GM12872 (cell line): ENCODE measurements at regions not wholly inside any gene's neighbourhood (a gene's known extent, or its start where the extent isn't known, plus 50 kb on each side); places are given as distances from the start of the nearest gene placed in this dataset.

Experiments used
- CTCF ChIP-seq: IDR thresholded peaks from 3 replicates; pipeline ENCODE4 v1.5.1; 2011; ENCODE audit warnings: low read depth, mild to moderate bottlenecking, low read length, moderate library complexity; ENCODE audit not compliant: insufficient read depth

DNA sequence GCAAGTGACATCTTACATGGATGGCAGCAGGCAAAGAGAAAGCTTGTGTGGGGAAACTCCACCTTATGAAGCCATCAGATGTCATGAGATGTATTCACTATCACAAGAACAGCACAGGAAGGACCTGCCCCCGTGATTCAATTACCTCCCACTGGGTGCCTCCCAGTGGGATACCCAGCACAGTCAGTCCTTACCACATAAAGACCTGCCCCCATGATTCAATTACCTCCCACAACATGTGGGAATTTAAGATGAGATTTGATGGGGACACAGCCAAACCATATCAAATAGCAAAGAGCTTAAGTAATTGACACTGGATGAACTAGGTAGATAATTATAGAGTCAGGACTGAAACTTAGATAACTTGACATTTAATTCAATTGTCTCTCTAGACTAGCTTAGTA is 85.6 kb downstream of the SLIT2 start:
- TF ChIP-seq CTCF, result no peak

GRCh38 chr4:20338841-20339240 is 87.1 kb downstream of the SLIT2 start:
- no peak for TF ChIP-seq CTCF

- no peak for TF ChIP-seq CTCF
Measured at GRCh38 chr4:20341134-20341738, 89.5 kb downstream of the SLIT2 start.

GRCh38 chr4:20347531-20347930 is 95.8 kb downstream of the SLIT2 start:
- TF ChIP-seq CTCF, result no peak

GRCh38 chr4:20348411-20348810 is 96.7 kb downstream of the SLIT2 start:
- TF ChIP-seq CTCF, result no peak

- no peak for TF ChIP-seq CTCF
Measured at GRCh38 chr4:20351360-20352162, 99.9 kb downstream of the SLIT2 start.

DNA sequence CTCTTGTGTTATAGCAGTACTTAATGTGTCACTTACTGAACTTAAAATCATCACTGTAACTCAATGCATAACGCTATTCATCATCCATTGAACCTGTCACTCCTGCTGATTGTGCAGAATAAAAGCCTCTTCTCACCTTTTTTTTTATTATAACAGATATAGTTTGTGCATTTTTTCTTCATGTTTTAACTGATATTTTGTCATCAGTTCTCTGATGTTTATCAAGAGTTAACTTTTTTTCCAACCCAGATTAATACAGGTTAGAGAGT is 100.4 kb downstream of the SLIT2 start:
- TF ChIP-seq CTCF, result no peak
